ENCODE measurements at regions not wholly inside any gene's neighbourhood (a gene's known extent, or its start where the extent isn't known, plus 50 kb on each side); places are given as distances from the start of the nearest gene placed in this dataset.

- peak; percentile 65 for TF ChIP-seq CTCF (IDR thresholded peaks at IDR 0.05; ENCODE audit: insufficient read depth, low read depth, low read length)
- no peak for TF ChIP-seq EZH2 (IDR thresholded peaks at IDR 0.05; ENCODE audit: insufficient read depth, low read length)
- Mint-ChIP-seq H3K4me1 (ENCODE audit: low read depth, unreplicated experiment) (no peaks in the 10 kb centered on the region), H3K4me3 (ENCODE audit: unreplicated experiment) (no peak overlapping the region), H3K27ac (ENCODE audit: unreplicated experiment) (no peak overlapping the region), H3K9me3 (ENCODE audit: unreplicated experiment) (no peaks in the 10 kb centered on the region), H3K36me3 (ENCODE audit: low read depth, unreplicated experiment) (no peaks in the 10 kb centered on the region), H3K27me3 (ENCODE audit: low read depth, unreplicated experiment) (no peaks in the 10 kb centered on the region)
- DNase-seq (ENCODE audit: low read depth) = peak; percentile 1
- no peak overlapping the region for H3K27ac ChIP-seq (ENCODE audit: low read depth, low read length)
- no peak overlapping the region for H3K4me3 ChIP-seq (ENCODE audit: insufficient read depth, low read depth, low read length)
- no peaks in the 10 kb centered on the region for H3K4me1 ChIP-seq (ENCODE audit: insufficient read depth, low read length)
- no peak overlapping the region for H2AFZ ChIP-seq (ENCODE audit: low read depth, low read length)
- no peak for FAIRE-seq
- H3K4me2 ChIP-seq (ENCODE audit: low read length) = no peak overlapping the region
- no peaks in the 10 kb centered on the region for H3K9me3 ChIP-seq (ENCODE audit: insufficient read depth, low read depth, low read length)
- H3K9ac ChIP-seq (ENCODE audit: low read length) = no peak overlapping the region
- H3K79me2 ChIP-seq (ENCODE audit: insufficient read depth, low read length) = no peaks in the 10 kb centered on the region
- H4K20me1 ChIP-seq (ENCODE audit: insufficient read depth, low read length) = no peaks in the 10 kb centered on the region
- H3K27me3 ChIP-seq (ENCODE audit: insufficient read depth, low read length) = no peaks in the 10 kb centered on the region
- H3K36me3 ChIP-seq (ENCODE audit: insufficient read depth, low read length) = no peaks in the 10 kb centered on the region
Observed at GRCh38 chr6:95203153-95203754, 374.1 kb upstream of the MANEA start.

- no peak for DNase-seq (ENCODE audit: low read depth)
- no peak for TF ChIP-seq EZH2 (IDR thresholded peaks at IDR 0.05; ENCODE audit: insufficient read depth, low read length)
- no peak for TF ChIP-seq CTCF (IDR thresholded peaks at IDR 0.05; ENCODE audit: insufficient read depth, low read depth, low read length)
- no peak overlapping the region for H3K27ac Mint-ChIP-seq (ENCODE audit: unreplicated experiment)
Observed at GRCh38 chr6:95204178-95204577, 373.2 kb upstream of the MANEA start.

GRCh38 chr6:95208621-95209020 lies 368.7 kb upstream of the MANEA start:
- Mint-ChIP-seq H3K4me1 (ENCODE audit: low read depth, unreplicated experiment) (no peaks in the 10 kb centered on the region), H3K36me3 (ENCODE audit: low read depth, unreplicated experiment) (no peaks in the 10 kb centered on the region), H3K27me3 (ENCODE audit: low read depth, unreplicated experiment) (no peaks in the 10 kb centered on the region), H3K9me3 (ENCODE audit: unreplicated experiment) (no peaks in the 10 kb centered on the region), H3K27ac (ENCODE audit: unreplicated experiment) (no peak overlapping the region), H3K4me3 (ENCODE audit: unreplicated experiment) (no peak overlapping the region)
- no peak overlapping the region for H3K27ac ChIP-seq (ENCODE audit: low read depth, low read length)
- no peak for TF ChIP-seq CTCF (IDR thresholded peaks at IDR 0.05; ENCODE audit: insufficient read depth, low read depth, low read length)
- TF ChIP-seq EZH2 (IDR thresholded peaks at IDR 0.05; ENCODE audit: insufficient read depth, low read length) = no peak
- no peaks in the 10 kb centered on the region for H3K36me3 ChIP-seq (ENCODE audit: insufficient read depth, low read length)
- no peak overlapping the region for H3K4me2 ChIP-seq (ENCODE audit: low read length)
- H3K9me3 ChIP-seq (ENCODE audit: insufficient read depth, low read depth, low read length) = no peaks in the 10 kb centered on the region
- H3K27me3 ChIP-seq (ENCODE audit: insufficient read depth, low read length) = no peaks in the 10 kb centered on the region
- H4K20me1 ChIP-seq (ENCODE audit: insufficient read depth, low read length) = no peaks in the 10 kb centered on the region
- FAIRE-seq (no peak), DNase-seq (ENCODE audit: low read depth) (no peak)
- H3K4me1 ChIP-seq (ENCODE audit: insufficient read depth, low read length) = no peaks in the 10 kb centered on the region
- no peak overlapping the region for H2AFZ ChIP-seq (ENCODE audit: low read depth, low read length)
- H3K9ac ChIP-seq (ENCODE audit: low read length) = no peak overlapping the region
- H3K4me3 ChIP-seq (ENCODE audit: insufficient read depth, low read depth, low read length) = no peak overlapping the region
- H3K79me2 ChIP-seq (ENCODE audit: insufficient read depth, low read length) = no peaks in the 10 kb centered on the region

More at GRCh38 chr6:95204178-95204577, 373.2 kb upstream of the MANEA start:
- H3K9ac ChIP-seq (ENCODE audit: low read length) = no peak overlapping the region
- no peaks in the 10 kb centered on the region for H3K27me3 Mint-ChIP-seq (ENCODE audit: low read depth, unreplicated experiment)
- H3K4me3 Mint-ChIP-seq (ENCODE audit: unreplicated experiment) = no peak overlapping the region
- no peak overlapping the region for H3K27ac ChIP-seq (ENCODE audit: low read depth, low read length)
- no peaks in the 10 kb centered on the region for H3K36me3 ChIP-seq (ENCODE audit: insufficient read depth, low read length)
- H2AFZ ChIP-seq (ENCODE audit: low read depth, low read length) = no peak overlapping the region
- no peaks in the 10 kb centered on the region for H3K4me1 Mint-ChIP-seq (ENCODE audit: low read depth, unreplicated experiment)
- H3K79me2 ChIP-seq (ENCODE audit: insufficient read depth, low read length) = no peaks in the 10 kb centered on the region
- H3K9me3 ChIP-seq (ENCODE audit: insufficient read depth, low read depth, low read length) = no peaks in the 10 kb centered on the region
- H3K9me3 Mint-ChIP-seq (ENCODE audit: unreplicated experiment) = no peaks in the 10 kb centered on the region
- no peaks in the 10 kb centered on the region for H3K27me3 ChIP-seq (ENCODE audit: insufficient read depth, low read length)
- H3K4me3 ChIP-seq (ENCODE audit: insufficient read depth, low read depth, low read length) = no peak overlapping the region
- no peaks in the 10 kb centered on the region for H4K20me1 ChIP-seq (ENCODE audit: insufficient read depth, low read length)
- no peak for FAIRE-seq
- no peaks in the 10 kb centered on the region for H3K36me3 Mint-ChIP-seq (ENCODE audit: low read depth, unreplicated experiment)
- H3K4me1 ChIP-seq (ENCODE audit: insufficient read depth, low read length) = no peaks in the 10 kb centered on the region
- no peak overlapping the region for H3K4me2 ChIP-seq (ENCODE audit: low read length)

All from astrocyte (in vitro differentiated cells and primary cell).